Nephron progenitor cell (in vitro differentiated cells): ENCODE measurements at regions not wholly inside any gene's neighbourhood (a gene's known extent, or its start where the extent isn't known, plus 50 kb on each side); places are given as distances from the start of the nearest gene placed in this dataset.

Source experiments
- DNase-seq: peaks from one replicate; pipeline ENCODE4 v3.0.0; 2021
- H3K27ac Mint-ChIP-seq: 2 replicates; pipeline ENCODE4 v1.8.0; 2021; ENCODE audit warnings: mild to moderate bottlenecking, moderate library complexity, mixed read lengths
- H3K27me3 Mint-ChIP-seq: 2 replicates; pipeline ENCODE4 v1.8.0; 2021; ENCODE audit warnings: mild to moderate bottlenecking, low read depth, mixed read lengths; ENCODE audit not compliant: poor library complexity
- H3K36me3 Mint-ChIP-seq: 2 replicates; pipeline ENCODE4 v1.8.0; 2021; ENCODE audit warnings: low read depth, mixed read lengths
- H3K4me1 Mint-ChIP-seq: 2 replicates; pipeline ENCODE4 v1.8.0; 2021; ENCODE audit warnings: mixed read lengths
- H3K4me3 Mint-ChIP-seq: 2 replicates; pipeline ENCODE4 v1.8.0; 2021; ENCODE audit warnings: mild to moderate bottlenecking, moderate library complexity, mixed read lengths
- H3K9me3 Mint-ChIP-seq: 2 replicates; pipeline ENCODE4 v1.8.0; 2021; ENCODE audit warnings: mild to moderate bottlenecking, moderate library complexity, mixed read lengths
- TF ChIP-seq, protein P1 (sequence below): fragments of 200-600 bp; sonication (generic); IDR thresholded peaks from 2 replicates; pipeline ENCODE4 v1.5.0; 2021; ENCODE audit warnings: antibody characterized with exemption

DNA sequence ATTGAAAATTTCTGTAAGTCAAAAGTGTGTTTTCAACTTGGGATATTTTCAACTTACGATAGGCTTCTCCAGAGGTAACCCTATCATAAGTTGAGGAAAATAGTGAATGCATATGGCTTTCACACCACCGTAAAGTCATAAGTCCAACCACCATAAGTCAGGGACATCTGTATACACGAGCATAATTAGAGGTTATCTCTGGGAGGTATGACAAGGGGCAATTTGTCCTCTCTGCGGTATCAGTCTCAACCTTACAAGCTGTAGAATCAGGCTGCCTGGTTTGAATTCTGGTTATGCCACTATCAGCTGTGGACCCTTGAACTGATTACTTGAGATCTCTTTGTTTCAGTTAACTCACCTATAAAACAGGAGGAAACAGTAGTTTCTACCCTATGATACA lies 202.9 kb upstream of the JARID2 start:
- peaks cover 38% of the 10 kb centered on the region for H3K4me1 Mint-ChIP-seq
- no peak overlapping the region for H3K27ac Mint-ChIP-seq
- no peak overlapping the region for H3K4me3 Mint-ChIP-seq
- peaks cover 6% of the 10 kb centered on the region for H3K9me3 Mint-ChIP-seq
- TF ChIP-seq, protein P1, sequence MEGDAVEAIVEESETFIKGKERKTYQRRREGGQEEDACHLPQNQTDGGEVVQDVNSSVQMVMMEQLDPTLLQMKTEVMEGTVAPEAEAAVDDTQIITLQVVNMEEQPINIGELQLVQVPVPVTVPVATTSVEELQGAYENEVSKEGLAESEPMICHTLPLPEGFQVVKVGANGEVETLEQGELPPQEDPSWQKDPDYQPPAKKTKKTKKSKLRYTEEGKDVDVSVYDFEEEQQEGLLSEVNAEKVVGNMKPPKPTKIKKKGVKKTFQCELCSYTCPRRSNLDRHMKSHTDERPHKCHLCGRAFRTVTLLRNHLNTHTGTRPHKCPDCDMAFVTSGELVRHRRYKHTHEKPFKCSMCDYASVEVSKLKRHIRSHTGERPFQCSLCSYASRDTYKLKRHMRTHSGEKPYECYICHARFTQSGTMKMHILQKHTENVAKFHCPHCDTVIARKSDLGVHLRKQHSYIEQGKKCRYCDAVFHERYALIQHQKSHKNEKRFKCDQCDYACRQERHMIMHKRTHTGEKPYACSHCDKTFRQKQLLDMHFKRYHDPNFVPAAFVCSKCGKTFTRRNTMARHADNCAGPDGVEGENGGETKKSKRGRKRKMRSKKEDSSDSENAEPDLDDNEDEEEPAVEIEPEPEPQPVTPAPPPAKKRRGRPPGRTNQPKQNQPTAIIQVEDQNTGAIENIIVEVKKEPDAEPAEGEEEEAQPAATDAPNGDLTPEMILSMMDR = no peak
- H3K27me3 Mint-ChIP-seq = peaks cover 6% of the 10 kb centered on the region
- H3K36me3 Mint-ChIP-seq = no peaks in the 10 kb centered on the region
- DNase-seq = no peak

- Mint-ChIP-seq H3K27me3 (peaks cover 9% of the 10 kb centered on the region), H3K4me3 (no peak overlapping the region), H3K4me1 (peaks cover 29% of the 10 kb centered on the region), H3K27ac (no peak overlapping the region), H3K9me3 (peaks cover 6% of the 10 kb centered on the region), H3K36me3 (no peaks in the 10 kb centered on the region)
- TF ChIP-seq, protein P1 = no peak
- DNase-seq = no peak
These were observed 201.6 kb upstream of the JARID2 start for GRCh38 chr6:15044146-15044882.

- peaks cover 9% of the 10 kb centered on the region for H3K27me3 Mint-ChIP-seq
- no peak for DNase-seq
- TF ChIP-seq, protein P1 = no peak
- peaks cover 29% of the 10 kb centered on the region for H3K4me1 Mint-ChIP-seq
- H3K36me3 Mint-ChIP-seq = no peaks in the 10 kb centered on the region
- no peak overlapping the region for H3K27ac Mint-ChIP-seq
- peaks cover 6% of the 10 kb centered on the region for H3K9me3 Mint-ChIP-seq
- H3K4me3 Mint-ChIP-seq = no peak overlapping the region
These were observed 200.9 kb upstream of the JARID2 start for GRCh38 chr6:15044948-15045347.

- H3K27ac Mint-ChIP-seq = no peak overlapping the region
- H3K9me3 Mint-ChIP-seq = peaks cover 6% of the 10 kb centered on the region
- no peaks in the 10 kb centered on the region for H3K36me3 Mint-ChIP-seq
- peaks cover 9% of the 10 kb centered on the region for H3K27me3 Mint-ChIP-seq
- no peak for DNase-seq
- H3K4me3 Mint-ChIP-seq = no peak overlapping the region
- TF ChIP-seq, protein P1 = no peak
- H3K4me1 Mint-ChIP-seq = peaks cover 29% of the 10 kb centered on the region
These were observed 199.1 kb upstream of the JARID2 start for GRCh38 chr6:15046751-15047150.

- DNase-seq = no peak
- no peaks in the 10 kb centered on the region for H3K36me3 Mint-ChIP-seq
- H3K27me3 Mint-ChIP-seq = peaks cover 9% of the 10 kb centered on the region
- H3K4me3 Mint-ChIP-seq = no peak overlapping the region
- TF ChIP-seq, protein P1 = no peak
- H3K9me3 Mint-ChIP-seq = peaks cover 6% of the 10 kb centered on the region
- H3K27ac Mint-ChIP-seq = peak overlapping the region; percentile 40
- peaks cover 22% of the 10 kb centered on the region for H3K4me1 Mint-ChIP-seq
These were observed 197.5 kb upstream of the JARID2 start for GRCh38 chr6:15048367-15048766.
